Osteoblast (primary cell): ENCODE measurements at regions not wholly inside any gene's neighbourhood (a gene's known extent, or its start where the extent isn't known, plus 50 kb on each side); places are given as distances from the start of the nearest gene placed in this dataset.

Experiments
- DNase-seq: peaks from one replicate; pipeline ENCODE4 v3.0.0; 2011; ENCODE audit warnings: low spot score, mixed read lengths; ENCODE audit not compliant: insufficient read length; ENCODE audit errors: missing footprints
- H2AFZ ChIP-seq: 2 replicates; pipeline ENCODE4 v1.6.0; 2011; ENCODE audit warnings: mild to moderate bottlenecking, low read length
- H3K27ac ChIP-seq: 2 replicates; pipeline ENCODE4 v1.5.1; 2011; ENCODE audit warnings: mild to moderate bottlenecking, low read depth, low read length, moderate library complexity
- H3K27me3 ChIP-seq: 2 replicates; pipeline ENCODE4 v1.6.0; 2012; ENCODE audit warnings: mild to moderate bottlenecking, control low read depth, inconsistent platforms, low read length, moderate library complexity; ENCODE audit not compliant: insufficient read depth
- H3K36me3 ChIP-seq: 2 replicates; pipeline ENCODE4 v1.5.1; 2011; ENCODE audit warnings: mild to moderate bottlenecking, low read length, control low read depth, moderate library complexity; ENCODE audit not compliant: insufficient read depth
- H3K4me1 ChIP-seq: 2 replicates; pipeline ENCODE4 v1.5.1; 2011; ENCODE audit warnings: mild to moderate bottlenecking, low read length, control low read depth, moderate library complexity; ENCODE audit not compliant: insufficient read depth
- H3K4me2 ChIP-seq: 2 replicates; pipeline ENCODE4 v1.6.0; 2011; ENCODE audit warnings: mild to moderate bottlenecking, low read length; ENCODE audit not compliant: insufficient read depth
- H3K4me3 ChIP-seq: fragments of 200-600 bp; sonication (generic); 3 replicates; pipeline ENCODE4 v1.5.1; 2012; ENCODE audit warnings: mild to moderate bottlenecking, low read length, inconsistent platforms; ENCODE audit not compliant: insufficient read depth
- H3K79me2 ChIP-seq: 2 replicates; pipeline ENCODE4 v1.6.0; 2012; ENCODE audit warnings: mild to moderate bottlenecking, low read length, control low read depth, inconsistent platforms; ENCODE audit not compliant: insufficient read depth
- H3K9me3 ChIP-seq: 2 replicates; pipeline ENCODE4 v1.5.1; 2011; ENCODE audit warnings: low read depth, low read length, control low read depth
- H4K20me1 ChIP-seq: 2 replicates; pipeline ENCODE4 v1.6.0; 2012; ENCODE audit warnings: mild to moderate bottlenecking, low read length, control low read depth; ENCODE audit not compliant: insufficient read depth
- CTCF ChIP-seq: IDR thresholded peaks from 2 replicates; pipeline ENCODE4 v1.5.1; 2011; ENCODE audit warnings: mild to moderate bottlenecking, low read depth, low read length, moderate library complexity; ENCODE audit errors: extremely low read depth

- H4K20me1 ChIP-seq = no peaks in the 10 kb centered on the region
These were observed 679.9 kb downstream of the ISL1 start for GRCh38 chr5:52063186-52063585.

GRCh38 chr5:52065182-52065581, 681.9 kb downstream of the ISL1 start:
- H3K27ac ChIP-seq = no peak overlapping the region
- no peaks in the 10 kb centered on the region for H4K20me1 ChIP-seq
- no peak overlapping the region for H3K4me3 ChIP-seq
- no peaks in the 10 kb centered on the region for H3K9me3 ChIP-seq
- H3K4me1 ChIP-seq = no peaks in the 10 kb centered on the region
- H3K36me3 ChIP-seq = no peaks in the 10 kb centered on the region
- no peak overlapping the region for H3K4me2 ChIP-seq
- no peaks in the 10 kb centered on the region for H3K27me3 ChIP-seq
- H2AFZ ChIP-seq = no peak overlapping the region
- no peak for TF ChIP-seq CTCF
- H3K79me2 ChIP-seq = no peaks in the 10 kb centered on the region
- no peak for DNase-seq

More at GRCh38 chr5:52063186-52063585, 679.9 kb downstream of the ISL1 start:
- H3K27ac ChIP-seq = no peak overlapping the region
- no peaks in the 10 kb centered on the region for H3K27me3 ChIP-seq
- DNase-seq = no peak
- H3K36me3 ChIP-seq = no peaks in the 10 kb centered on the region
- H3K4me3 ChIP-seq = no peak overlapping the region
- H3K4me2 ChIP-seq = no peak overlapping the region
- H3K79me2 ChIP-seq = no peaks in the 10 kb centered on the region
- H2AFZ ChIP-seq = no peak overlapping the region
- H3K9me3 ChIP-seq = no peaks in the 10 kb centered on the region
- TF ChIP-seq CTCF = no peak
- no peaks in the 10 kb centered on the region for H3K4me1 ChIP-seq

- no peak for TF ChIP-seq CTCF
- no peaks in the 10 kb centered on the region for H3K79me2 ChIP-seq
- no peak overlapping the region for H3K4me3 ChIP-seq
These were observed 686.7 kb downstream of the ISL1 start for GRCh38 chr5:52069997-52070396.

GRCh38 chr5:52073993-52074689, 690.9 kb downstream of the ISL1 start:
- H4K20me1 ChIP-seq = no peaks in the 10 kb centered on the region
- H3K27me3 ChIP-seq = no peaks in the 10 kb centered on the region
- DNase-seq = no peak
- H2AFZ ChIP-seq = no peak overlapping the region
- no peaks in the 10 kb centered on the region for H3K9me3 ChIP-seq
- H3K27ac ChIP-seq = no peak overlapping the region
- TF ChIP-seq CTCF = no peak
- H3K36me3 ChIP-seq = no peaks in the 10 kb centered on the region
- H3K4me2 ChIP-seq = no peak overlapping the region
- H3K4me3 ChIP-seq = no peak overlapping the region
- H3K4me1 ChIP-seq = no peaks in the 10 kb centered on the region
- H3K79me2 ChIP-seq = no peaks in the 10 kb centered on the region

More at GRCh38 chr5:52069997-52070396, 686.7 kb downstream of the ISL1 start:
- no peaks in the 10 kb centered on the region for H3K36me3 ChIP-seq
- H4K20me1 ChIP-seq = no peaks in the 10 kb centered on the region
- H2AFZ ChIP-seq = no peak overlapping the region
- no peak overlapping the region for H3K4me2 ChIP-seq
- no peaks in the 10 kb centered on the region for H3K9me3 ChIP-seq
- DNase-seq = no peak
- no peaks in the 10 kb centered on the region for H3K4me1 ChIP-seq
- no peaks in the 10 kb centered on the region for H3K27me3 ChIP-seq
- H3K27ac ChIP-seq = no peak overlapping the region
